ENCODE measurements at regions not wholly inside any gene's neighbourhood (a gene's known extent, or its start where the extent isn't known, plus 50 kb on each side); places are given as distances from the start of the nearest gene placed in this dataset.

- H3K4me1 ChIP-seq (ENCODE audit: control insufficient read depth in 2 of 2, insufficient read depth in 2 of 2, low read length in 2 of 2), result peaks cover 0 to 2% of the 10 kb centered on the region in 2 donors
- H3K9ac ChIP-seq (ENCODE audit: low read length), result no peak overlapping the region
- no peak overlapping the region for H3K27ac Mint-ChIP-seq
- intact Hi-C loops (cut with micrococcal nuclease), result no loop called here
- H2AFZ ChIP-seq (ENCODE audit: insufficient read depth, low read depth, low read length, poor library complexity, severe bottlenecking), result no peak overlapping the region
- ATAC-seq (ENCODE audit: low read depth), result no peak
- H4K20me1 ChIP-seq (ENCODE audit: control insufficient read depth, insufficient read depth, low read length, poor library complexity, severe bottlenecking), result no peaks in the 10 kb centered on the region
- no peaks in the 10 kb centered on the region for H3K79me2 ChIP-seq (ENCODE audit: control insufficient read depth, insufficient read depth, low read length)
- no peak overlapping the region for H3K4me3 Mint-ChIP-seq
- no peaks in the 10 kb centered on the region for H3K27me3 Mint-ChIP-seq
- CTCF ChIA-PET, result no interaction called here
- peaks cover 0 to 8% (median 0%) of the 10 kb centered on the region in 4 experiments for H3K27me3 ChIP-seq (replicated peaks in 1 of 4; ENCODE audit: control extremely low read depth in 1 of 4, control insufficient read depth in 3 of 4, insufficient read depth in 4 of 4, low read length in 3 of 4)
- peaks cover 2% of the 10 kb centered on the region for H3K4me1 Mint-ChIP-seq
- no peak for TF ChIP-seq EZH2 (IDR thresholded peaks at IDR 0.05; ENCODE audit: borderline replicate concordance, insufficient read depth, low read depth, low read length, poor library complexity, severe bottlenecking)
- no peak for TF ChIP-seq CTCF (IDR thresholded peaks at IDR 0.05)
- no peaks in the 10 kb centered on the region for H3K36me3 ChIP-seq (replicated peaks in 1 of 2; ENCODE audit: control extremely low read depth in 1 of 2, control insufficient read depth in 1 of 2, extremely low read depth in 1 of 2, insufficient read depth in 2 of 2, low read length in 1 of 2)
- no peak overlapping the region for H3K4me3 ChIP-seq (ENCODE audit: control extremely low read depth in 1 of 5, extremely low read depth in 1 of 5, insufficient read depth in 1 of 5, low read depth in 2 of 5, low read length in 4 of 5)
- H3K4me2 ChIP-seq (replicated peaks; ENCODE audit: low read depth, low read length, poor library complexity, severe bottlenecking), result no peak overlapping the region
- no peak overlapping the region for H3K27ac ChIP-seq (ENCODE audit: low read length in 2 of 2)
- no peaks in the 10 kb centered on the region for H3K9me3 Mint-ChIP-seq (ENCODE audit: insufficient read depth)
- H3K9me3 ChIP-seq (ENCODE audit: control extremely low read depth in 1 of 3, control insufficient read depth in 2 of 3, insufficient read depth in 1 of 3, low read length in 2 of 3), result no peaks in the 10 kb centered on the region
- no peak for DNase-seq
- POLR2A ChIA-PET, result no interaction called here
Measured at GRCh38 chrX:13932416-13932815, 97.3 kb downstream of the GEMIN8 start.

DNA sequence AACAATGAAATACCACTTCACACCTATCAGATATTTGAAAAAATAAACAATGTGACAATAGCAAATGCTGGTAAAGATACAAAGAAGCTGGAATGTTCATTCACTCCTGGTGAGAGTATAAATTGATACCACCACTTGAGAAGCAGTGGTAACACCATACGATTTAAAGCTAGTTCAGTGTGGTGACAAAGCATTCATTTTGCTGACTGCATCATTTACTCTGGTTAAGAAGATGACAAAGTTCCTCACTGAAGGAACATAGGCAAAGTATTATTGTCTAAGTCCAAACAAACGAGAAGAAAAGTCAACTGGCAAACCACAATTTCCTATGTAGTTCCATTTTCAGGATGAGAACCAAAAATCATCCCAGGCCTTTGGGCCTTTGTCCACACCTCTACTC is 102.5 kb downstream of the GEMIN8 start:
- Histone ChIP-seq H3K27me3 (replicated peaks in 1 of 4; ENCODE audit: control extremely low read depth in 1 of 4, control insufficient read depth in 3 of 4, insufficient read depth in 4 of 4, low read length in 3 of 4) (no peaks in the 10 kb centered on the region), H2AFZ (ENCODE audit: insufficient read depth, low read depth, low read length, poor library complexity, severe bottlenecking) (no peak overlapping the region), H3K4me1 (ENCODE audit: control insufficient read depth in 2 of 2, insufficient read depth in 2 of 2, low read length in 2 of 2) (no peaks in the 10 kb centered on the region), H3K36me3 (replicated peaks in 1 of 2; ENCODE audit: control extremely low read depth in 1 of 2, control insufficient read depth in 1 of 2, extremely low read depth in 1 of 2, insufficient read depth in 2 of 2, low read length in 1 of 2) (no peaks in the 10 kb centered on the region), H3K27ac (ENCODE audit: low read length in 2 of 2) (no peak overlapping the region), H3K9ac (ENCODE audit: low read length) (no peak overlapping the region), H4K20me1 (ENCODE audit: control insufficient read depth, insufficient read depth, low read length, poor library complexity, severe bottlenecking) (no peaks in the 10 kb centered on the region), H3K4me3 (ENCODE audit: control extremely low read depth in 1 of 5, extremely low read depth in 1 of 5, insufficient read depth in 1 of 5, low read depth in 2 of 5, low read length in 4 of 5) (no peak overlapping the region), H3K79me2 (ENCODE audit: control insufficient read depth, insufficient read depth, low read length) (no peaks in the 10 kb centered on the region), H3K9me3 (ENCODE audit: control extremely low read depth in 1 of 3, control insufficient read depth in 2 of 3, insufficient read depth in 1 of 3, low read length in 2 of 3) (no peaks in the 10 kb centered on the region), H3K4me2 (replicated peaks; ENCODE audit: low read depth, low read length, poor library complexity, severe bottlenecking) (no peak overlapping the region)
- Mint-ChIP-seq H3K27ac (no peak overlapping the region), H3K9me3 (ENCODE audit: insufficient read depth) (no peaks in the 10 kb centered on the region), H3K4me1 (no peaks in the 10 kb centered on the region), H3K27me3 (no peaks in the 10 kb centered on the region), H3K4me3 (no peak overlapping the region)
- DNase-seq (no peak), ATAC-seq (ENCODE audit: low read depth) (no peak)
- ChIA-PET CTCF (no interaction called here), POLR2A (no interaction called here)
- intact Hi-C loops (cut with micrococcal nuclease), result no loop called here
- TF ChIP-seq EZH2 (IDR thresholded peaks at IDR 0.05; ENCODE audit: borderline replicate concordance, insufficient read depth, low read depth, low read length, poor library complexity, severe bottlenecking) (no peak), CTCF (IDR thresholded peaks at IDR 0.05) (no peak)
- 20% methylated on average over 1 of the region's 2 CpGs for WGBS (ENCODE audit: insufficient coverage)

Data from B cell (primary cell).